Stimulated activated CD4-positive, alpha-beta T cell treated with anti-CD3 and anti-CD28 coated beads, TNF-alpha, amount 100 ng/mL, for 24 hours (primary cell): ENCODE measurements at regions not wholly inside any gene's neighbourhood (a gene's known extent, or its start where the extent isn't known, plus 50 kb on each side); places are given as distances from the start of the nearest gene placed in this dataset.

Experiments used
- DNase-seq, 3 experiments: peaks; one replicate each; pipeline ENCODE4 v3.0.0-alpha.2; 2020; ENCODE audit warnings: low read depth in 3 of 3

- no peak for DNase-seq
These were observed 199.3 kb downstream of the MTX2 start for GRCh38 chr2:176468457-176469113.

- no peak for DNase-seq
These were observed 201.5 kb downstream of the MTX2 start for GRCh38 chr2:176470713-176471112.

DNA sequence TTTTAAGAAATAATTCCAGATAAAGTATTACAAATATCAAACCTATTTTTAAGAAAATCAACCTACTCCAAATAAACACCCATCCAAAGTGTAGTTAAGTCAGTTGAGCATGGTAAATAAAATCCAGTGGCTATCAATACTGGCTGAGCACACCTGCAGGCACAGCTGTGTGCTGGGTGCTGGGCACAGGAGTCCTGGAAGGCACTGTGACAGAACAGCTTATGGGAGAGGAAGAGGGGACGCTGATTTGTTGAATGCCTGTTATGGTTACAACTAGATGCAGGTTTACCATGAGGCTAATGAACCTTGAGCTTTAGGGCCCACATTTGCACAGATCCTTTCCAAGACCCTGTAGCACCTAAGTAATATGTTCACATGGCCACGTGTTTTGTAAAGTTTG is 202.7 kb downstream of the MTX2 start:
- no peak for DNase-seq

DNA sequence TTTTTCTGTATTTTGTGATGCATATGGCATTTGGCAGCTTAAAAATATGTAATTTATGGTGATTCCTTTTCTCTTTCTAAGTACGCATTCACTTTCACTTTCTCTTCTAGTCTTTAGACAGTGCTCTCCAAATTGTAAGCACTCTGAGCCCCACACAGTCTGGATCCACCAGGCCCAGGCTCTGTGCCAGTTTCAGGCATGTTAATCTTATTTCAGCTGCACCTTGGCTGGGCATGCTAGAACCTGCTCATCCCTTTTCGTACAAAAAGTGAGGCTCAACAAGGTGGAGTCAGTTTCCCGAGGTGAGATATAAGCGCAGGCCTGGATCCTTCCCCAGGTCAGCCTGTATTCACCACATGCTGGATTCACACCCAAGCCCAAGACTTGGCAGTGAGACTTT is 203.9 kb downstream of the MTX2 start:
- peak in 1 of 3 experiments; percentile 2 for DNase-seq

- DNase-seq, result no peak
These were observed 204.6 kb downstream of the MTX2 start for GRCh38 chr2:176473851-176474250.

GRCh38 chr2:176477336-176477735 is 208.1 kb downstream of the MTX2 start:
- no peak for DNase-seq

- no peak for DNase-seq
These were observed 210.7 kb downstream of the MTX2 start for GRCh38 chr2:176479961-176480360.

DNA sequence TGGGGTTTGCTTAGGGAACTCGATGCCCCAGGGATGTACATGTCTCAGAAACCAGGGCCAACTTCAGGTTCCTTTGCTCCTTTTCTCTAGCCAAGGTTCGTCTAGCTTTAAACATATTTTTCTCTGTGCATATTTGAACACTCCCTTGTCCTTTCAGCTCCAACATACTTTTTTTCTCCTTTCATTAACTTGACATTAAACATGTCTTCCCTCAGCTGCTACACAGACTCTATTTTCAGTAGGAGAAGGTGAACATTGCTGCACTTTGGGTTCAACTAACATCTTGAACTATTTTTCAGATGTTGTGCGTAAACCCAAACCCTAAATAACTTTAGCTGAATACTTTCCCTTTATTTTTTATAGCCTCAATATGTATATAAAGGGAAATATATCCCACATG is 212.9 kb downstream of the MTX2 start:
- DNase-seq, result no peak

DNA sequence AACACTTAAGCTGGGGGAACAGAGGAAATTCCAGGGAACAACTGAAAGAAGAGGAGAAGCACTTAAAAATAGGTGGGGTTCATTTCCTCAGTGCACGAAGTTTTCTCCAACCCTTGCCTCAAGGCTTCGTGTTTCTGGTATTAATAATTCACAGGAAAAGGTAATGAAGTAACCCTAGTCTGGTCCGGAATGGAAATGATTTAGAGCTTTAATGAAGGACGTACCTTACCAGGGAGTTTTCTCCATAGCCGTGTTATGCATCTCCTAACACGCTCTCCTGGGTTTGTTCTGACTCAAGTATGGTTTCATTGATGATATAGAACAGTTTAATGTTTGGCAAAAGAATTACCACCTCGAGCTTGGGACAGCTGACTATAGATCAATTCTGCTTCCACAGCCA is 214.2 kb downstream of the MTX2 start:
- DNase-seq, result no peak

DNA sequence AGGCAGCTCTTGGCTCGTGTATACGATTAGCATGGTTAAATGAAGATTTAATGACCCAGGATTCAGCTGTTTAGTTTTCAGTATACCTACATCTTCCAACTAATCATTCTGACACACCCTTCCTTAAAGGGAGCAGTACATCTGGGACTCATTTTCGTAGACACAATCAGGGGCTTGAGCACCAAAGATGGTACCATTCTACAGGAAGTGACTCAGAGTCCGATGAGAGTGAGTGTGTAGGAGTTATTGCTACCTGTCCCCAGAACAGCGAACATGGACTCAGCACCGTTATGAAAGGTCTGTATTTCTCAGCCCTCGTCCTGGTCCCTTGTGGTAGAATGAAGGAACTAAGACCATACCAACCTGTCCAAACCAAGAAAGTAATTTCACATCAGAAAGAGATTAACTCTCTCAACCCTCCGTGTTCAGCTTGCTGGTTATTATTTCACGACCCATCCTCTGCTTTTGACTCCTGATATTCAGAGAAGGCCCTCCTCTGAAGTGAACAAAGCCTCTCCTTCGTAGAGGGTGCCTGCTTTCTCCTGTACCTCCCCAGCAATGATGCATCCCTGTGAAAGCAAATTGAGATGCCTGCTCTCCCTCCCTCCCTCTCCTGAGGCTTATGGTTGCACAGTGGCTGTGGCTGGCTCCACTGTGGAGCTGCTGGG is 214.8 kb downstream of the MTX2 start:
- no peak for DNase-seq

DNA sequence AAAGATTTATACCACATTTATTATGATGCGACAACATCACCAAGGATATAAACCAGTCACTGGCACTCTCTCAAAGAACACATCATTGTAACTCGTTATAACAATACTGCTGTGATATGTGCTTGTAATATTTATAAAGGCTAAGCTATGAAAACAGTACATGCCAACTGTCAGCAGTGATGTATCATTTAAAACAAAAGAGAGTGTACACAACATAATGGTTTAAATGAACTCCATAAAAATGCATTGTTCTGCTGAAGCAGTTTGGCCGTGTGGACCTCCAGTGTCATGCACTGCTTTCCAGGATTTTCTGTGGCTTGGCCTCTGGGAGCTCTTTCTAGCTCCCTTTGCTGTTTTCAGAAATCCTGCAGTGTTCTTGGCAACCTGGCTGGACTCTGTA is 215.6 kb downstream of the MTX2 start:
- DNase-seq, result no peak

DNA sequence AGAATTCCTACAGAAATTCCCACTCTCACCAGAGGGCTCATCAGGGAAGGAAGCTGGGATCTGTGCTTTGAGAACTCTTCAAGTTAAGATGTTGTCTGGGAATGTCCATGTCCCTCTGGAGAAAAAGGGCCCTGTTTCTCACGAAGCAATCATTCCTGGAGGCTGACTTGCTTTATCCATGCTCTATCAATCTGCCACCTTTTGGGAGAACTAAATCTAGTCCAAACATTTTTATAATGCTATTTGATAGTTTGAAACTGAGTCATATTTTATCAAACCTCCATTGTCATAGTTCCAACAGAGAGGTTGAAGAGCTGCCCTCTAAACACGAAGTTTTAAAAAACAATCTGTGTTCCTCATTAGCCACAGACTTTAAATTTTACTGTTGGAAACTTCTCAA is 219.2 kb downstream of the MTX2 start:
- no peak for DNase-seq

DNA sequence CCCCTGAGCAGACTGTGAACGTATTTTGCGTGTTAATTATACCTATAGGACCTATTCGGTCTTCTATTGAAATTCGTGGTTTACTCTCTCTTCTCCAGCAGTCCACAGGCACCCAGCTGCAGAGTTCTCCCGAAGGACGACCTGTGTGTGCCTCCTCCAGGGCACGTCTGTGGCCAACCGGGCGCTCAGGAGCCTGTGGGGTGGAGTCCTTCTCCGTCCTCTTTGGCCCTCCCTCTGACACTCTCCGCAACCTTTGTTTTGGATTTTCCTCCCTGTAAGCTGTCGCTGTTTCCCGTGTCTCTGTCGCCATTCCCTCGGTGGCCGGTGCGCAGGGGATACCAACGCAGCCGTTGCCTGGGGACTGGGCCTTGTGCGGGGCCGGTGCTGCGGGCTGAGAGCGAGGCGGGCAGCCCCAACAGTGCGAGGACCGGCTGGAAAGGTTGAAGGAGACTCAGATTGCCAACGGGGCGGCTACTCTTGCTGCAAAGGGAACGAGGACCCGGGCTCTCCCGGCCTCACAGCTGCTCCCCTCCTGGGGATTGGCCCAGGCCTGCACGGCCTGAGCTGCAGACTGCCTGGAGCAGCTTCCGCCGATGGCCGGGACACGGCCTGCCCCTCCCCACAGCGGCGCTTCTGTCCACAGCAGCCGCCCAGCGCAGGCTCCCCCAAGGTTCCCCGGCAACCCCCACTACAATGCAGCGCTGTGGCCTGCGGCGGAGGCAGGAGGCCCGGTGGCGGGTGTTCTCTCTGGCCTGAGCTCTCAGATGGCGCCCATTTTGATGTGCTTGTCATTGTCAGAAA is 221.0 kb downstream of the MTX2 start:
- DNase-seq, result no peak

DNA sequence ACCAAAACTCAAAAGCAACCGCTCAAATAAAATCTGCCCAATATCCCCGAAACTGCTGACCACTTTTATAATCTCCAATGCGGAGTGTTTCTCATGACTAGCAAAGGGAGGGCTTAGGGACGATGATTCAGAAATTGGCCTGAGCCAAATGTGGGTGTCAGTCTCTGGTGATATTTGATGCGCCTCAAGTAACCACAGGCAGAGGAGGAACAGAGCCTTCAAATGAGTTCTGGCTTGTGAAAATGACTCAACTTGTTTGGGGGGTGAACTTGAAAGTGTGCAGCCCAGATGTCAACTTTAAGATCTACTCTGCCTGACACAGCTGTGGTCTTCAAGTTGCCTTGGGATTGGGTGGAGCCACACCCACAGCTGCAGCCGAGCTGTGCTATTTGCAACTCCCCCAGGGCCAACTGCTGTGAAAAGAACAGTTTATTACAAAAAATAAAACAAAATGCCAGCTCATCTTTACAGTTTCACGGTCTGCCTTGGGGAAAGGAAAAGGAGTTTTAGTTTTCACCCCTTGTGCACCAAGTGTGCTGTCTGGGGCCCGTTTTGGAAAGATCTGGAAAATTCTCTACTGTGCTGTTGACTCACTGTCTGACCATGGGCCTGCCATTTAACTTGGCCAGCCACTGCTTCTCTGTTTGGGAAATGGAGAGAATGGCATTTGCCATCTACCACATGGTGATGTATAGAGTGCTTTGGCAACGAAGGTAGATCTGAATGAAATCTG is 222.1 kb downstream of the MTX2 start:
- DNase-seq, result peak in 1 of 3 experiments; percentile 3

- DNase-seq, result no peak
These were observed 223.3 kb downstream of the MTX2 start for GRCh38 chr2:176492583-176492982.

- DNase-seq, result no peak
These were observed 224.1 kb downstream of the MTX2 start for GRCh38 chr2:176493226-176493825.

- DNase-seq, result no peak
These were observed 224.7 kb downstream of the MTX2 start for GRCh38 chr2:176493909-176494308.

DNA sequence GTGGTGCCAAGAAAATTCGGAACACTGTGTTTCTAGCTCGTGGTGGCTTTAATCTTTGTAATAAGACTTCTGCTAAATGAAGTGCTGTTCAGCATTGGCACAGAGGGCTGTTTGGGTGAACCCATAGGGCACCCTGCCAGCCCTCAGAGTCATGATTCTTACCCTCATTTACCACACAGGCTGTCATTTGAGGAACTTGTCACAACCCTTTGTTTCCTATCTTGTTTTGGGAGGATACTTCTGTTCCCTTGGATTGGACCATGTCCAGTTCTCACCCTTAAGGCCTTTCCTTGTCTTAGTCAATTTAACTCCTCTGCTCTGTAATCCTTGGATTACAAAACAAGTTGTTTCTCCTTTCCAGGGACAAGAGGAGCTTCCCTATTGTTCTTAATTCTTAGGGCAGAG is 225.7 kb downstream of the MTX2 start:
- DNase-seq, result no peak

DNA sequence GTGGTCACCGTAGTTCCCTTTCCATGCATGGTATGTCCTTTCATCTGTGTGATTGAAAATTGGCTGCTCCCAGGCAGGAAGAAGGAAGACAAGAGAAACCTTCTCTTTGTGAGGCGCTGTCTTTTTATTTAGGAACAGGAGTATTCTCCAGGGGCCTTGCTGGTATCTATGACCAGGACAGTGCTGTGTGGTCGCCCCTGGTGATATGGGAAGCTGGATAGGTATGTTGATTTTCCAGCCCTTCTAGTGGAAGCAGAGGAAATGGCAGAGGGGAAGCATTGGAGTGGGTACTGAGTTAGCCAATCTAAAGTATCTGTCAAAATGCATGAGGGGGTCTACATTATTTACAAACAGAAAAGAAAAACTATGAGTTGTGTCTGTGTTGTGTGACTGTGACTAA is 226.6 kb downstream of the MTX2 start:
- no peak for DNase-seq

DNA sequence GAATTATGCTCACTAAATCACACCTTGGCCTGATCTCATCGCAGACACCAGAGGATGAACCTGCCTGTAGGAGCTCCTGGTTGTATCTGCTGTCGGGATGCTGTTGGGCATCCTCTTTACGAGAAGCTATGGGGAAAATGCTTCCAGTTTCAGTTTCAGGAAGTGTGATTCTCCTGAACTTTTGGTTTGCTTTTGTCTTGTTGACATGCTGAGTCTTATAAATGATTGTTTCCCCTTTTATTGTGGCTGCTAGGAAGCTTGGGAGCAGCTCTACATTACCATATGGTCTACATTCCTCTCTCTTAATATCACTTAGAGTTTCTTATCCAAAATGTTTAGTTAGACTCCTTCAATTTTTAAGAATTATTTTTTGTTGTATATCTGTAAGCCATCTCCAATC is 227.5 kb downstream of the MTX2 start:
- no peak for DNase-seq

- DNase-seq, result no peak
These were observed 231.7 kb downstream of the MTX2 start for GRCh38 chr2:176500901-176501300.

DNA sequence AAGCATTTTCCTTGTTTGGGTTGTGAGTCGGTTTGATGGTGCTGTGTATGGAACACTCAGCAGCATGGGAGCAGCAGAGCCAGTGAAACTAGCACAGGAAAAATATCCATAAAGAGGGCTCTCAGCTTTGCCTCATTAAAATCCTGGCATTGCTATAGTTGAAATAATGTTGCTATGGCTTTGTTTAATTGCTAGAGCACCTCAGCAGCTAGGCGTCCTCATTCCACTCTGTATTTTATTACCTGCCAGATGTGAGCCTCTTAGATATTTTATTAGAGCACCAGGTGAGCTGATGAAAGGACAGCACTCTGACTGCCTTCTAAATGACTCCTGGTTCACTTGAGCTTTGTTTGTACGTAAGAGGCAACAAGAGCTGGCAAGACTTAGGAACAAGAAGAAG is 232.4 kb downstream of the MTX2 start:
- DNase-seq, result no peak
